Endodermal cell (in vitro differentiated cells): ENCODE measurements at regions not wholly inside any gene's neighbourhood (a gene's known extent, or its start where the extent isn't known, plus 50 kb on each side); places are given as distances from the start of the nearest gene placed in this dataset.
A peak's percentile ranks its signal among the peaks of the same experiment; 100 is the strongest.

Experiments used
- DNase-seq: peaks from one replicate; pipeline ENCODE4 v3.0.0-alpha.2; 2017
- H3K27ac ChIP-seq: 2 replicates; pipeline ENCODE4 v1.5.1; 2013; ENCODE audit warnings: mild to moderate bottlenecking, low read depth, low read length, moderate library complexity
- H3K27me3 ChIP-seq: 2 replicates; pipeline ENCODE4 v1.6.1; 2013; ENCODE audit warnings: mild to moderate bottlenecking, low read length, moderate library complexity; ENCODE audit not compliant: insufficient read depth, control insufficient read depth, poor library complexity, severe bottlenecking
- H3K36me3 ChIP-seq: 2 replicates; pipeline ENCODE4 v1.7.0; 2013; ENCODE audit warnings: mild to moderate bottlenecking, low read length, moderate library complexity; ENCODE audit not compliant: control insufficient read depth, insufficient read depth
- H3K4me1 ChIP-seq: one replicate; pipeline ENCODE4 v1.7.0; 2013; ENCODE audit warnings: low read length; ENCODE audit not compliant: control insufficient read depth, insufficient read depth
- H3K4me3 ChIP-seq: 2 replicates; pipeline ENCODE4 v1.5.1; 2013; ENCODE audit warnings: mild to moderate bottlenecking, low read length, moderate library complexity
- H3K9ac ChIP-seq: 2 replicates; pipeline ENCODE4 v1.6.1; 2013; ENCODE audit warnings: mild to moderate bottlenecking, low read length, moderate library complexity; ENCODE audit not compliant: poor library complexity, severe bottlenecking; ENCODE audit errors: extremely low read depth
- H3K9me3 ChIP-seq: 2 replicates; pipeline ENCODE4 v1.6.1; 2013; ENCODE audit warnings: mild to moderate bottlenecking, low read length, moderate library complexity; ENCODE audit not compliant: control insufficient read depth
- H3K27ac Mint-ChIP-seq: 2 replicates; pipeline ENCODE4 v1.8.0; 2020; ENCODE audit warnings: mixed read lengths
- H3K27me3 Mint-ChIP-seq: 2 replicates; pipeline ENCODE4 v1.8.0; 2021; ENCODE audit warnings: mild to moderate bottlenecking, mixed read lengths; ENCODE audit not compliant: insufficient read depth
- H3K36me3 Mint-ChIP-seq: 2 replicates; pipeline ENCODE4 v1.8.0; 2020; ENCODE audit warnings: low read depth, mixed read lengths
- H3K4me1 Mint-ChIP-seq: 2 replicates; pipeline ENCODE4 v1.8.0; 2020; ENCODE audit warnings: mixed read lengths
- H3K4me3 Mint-ChIP-seq: 2 replicates; pipeline ENCODE4 v1.8.0; 2020; ENCODE audit warnings: mild to moderate bottlenecking, moderate library complexity, mixed read lengths
- H3K9me3 Mint-ChIP-seq: 2 replicates; pipeline ENCODE4 v1.8.0; 2020; ENCODE audit warnings: mild to moderate bottlenecking, mixed read lengths
- CTCF ChIP-seq: fragments of 200-600 bp; sonication (generic); conservative IDR thresholded peaks from 2 replicates; pipeline ENCODE4 v1.5.0; 2021; ENCODE audit warnings: antibody characterized with exemption, mild to moderate bottlenecking
- whole genome bisulfite sequencing, 2 experiments: methylation state at CpG; one replicate each; pipeline versions ENCODE4 v1.1.5 to v1.1.7; 2013; ENCODE audit warnings: missing lambda C conversion rate in 2 of 2, mixed read lengths in 1 of 2; ENCODE audit not compliant: insufficient coverage in 1 of 2, insufficient read length in 1 of 2; 5-methylcytosine and 5-hydroxymethylcytosine counted together

DNA sequence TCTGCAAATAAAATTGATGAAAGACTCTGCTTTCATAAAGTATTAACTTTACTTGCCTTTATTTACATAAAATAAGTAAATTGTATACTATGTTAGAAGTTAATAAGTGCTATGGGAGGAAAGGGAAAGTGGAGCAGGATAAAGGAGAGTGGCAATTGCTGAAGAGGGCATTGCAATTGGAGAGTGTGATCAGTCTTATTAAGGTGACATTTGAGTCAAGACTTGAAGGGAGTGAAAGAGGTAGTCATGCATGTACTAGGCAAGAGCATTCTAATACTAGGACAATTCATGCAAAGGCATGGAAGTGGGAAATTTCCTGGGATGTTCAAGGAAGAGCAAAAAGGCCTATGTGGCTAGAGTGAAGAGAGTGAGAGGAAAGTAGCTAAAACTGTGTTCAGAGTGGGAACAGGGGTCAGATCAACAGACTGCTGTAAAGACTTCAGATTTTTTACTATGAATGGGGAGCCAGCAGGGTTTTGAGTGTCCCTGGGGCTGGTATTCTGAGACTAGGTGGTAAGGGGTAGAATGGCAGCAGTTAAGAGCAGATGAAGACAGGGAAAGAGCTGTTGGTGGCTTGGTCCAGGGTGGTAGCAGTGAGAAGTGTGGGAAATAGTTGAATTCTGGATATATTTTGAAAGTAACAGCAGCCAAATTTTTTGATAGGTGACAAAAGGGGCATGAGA is 182.3 kb upstream of the RIOK2 start:
- H3K4me1 Mint-ChIP-seq = peaks cover 4% of the 10 kb centered on the region
- H3K4me3 Mint-ChIP-seq = no peak overlapping the region
- no peak overlapping the region for H3K4me3 ChIP-seq
- peaks cover 9% of the 10 kb centered on the region for H3K9me3 ChIP-seq
- no peak for TF ChIP-seq CTCF
- H3K9ac ChIP-seq = no peak overlapping the region
- H3K9me3 Mint-ChIP-seq = peaks cover 14% of the 10 kb centered on the region
- H3K27ac Mint-ChIP-seq = no peak overlapping the region
- H3K4me1 ChIP-seq = no peaks in the 10 kb centered on the region
- H3K27me3 Mint-ChIP-seq = no peaks in the 10 kb centered on the region
- no peaks in the 10 kb centered on the region for H3K36me3 ChIP-seq
- no peaks in the 10 kb centered on the region for H3K27me3 ChIP-seq
- peak; percentile 49 for DNase-seq
- no peaks in the 10 kb centered on the region for H3K36me3 Mint-ChIP-seq
- no peak overlapping the region for H3K27ac ChIP-seq

DNA sequence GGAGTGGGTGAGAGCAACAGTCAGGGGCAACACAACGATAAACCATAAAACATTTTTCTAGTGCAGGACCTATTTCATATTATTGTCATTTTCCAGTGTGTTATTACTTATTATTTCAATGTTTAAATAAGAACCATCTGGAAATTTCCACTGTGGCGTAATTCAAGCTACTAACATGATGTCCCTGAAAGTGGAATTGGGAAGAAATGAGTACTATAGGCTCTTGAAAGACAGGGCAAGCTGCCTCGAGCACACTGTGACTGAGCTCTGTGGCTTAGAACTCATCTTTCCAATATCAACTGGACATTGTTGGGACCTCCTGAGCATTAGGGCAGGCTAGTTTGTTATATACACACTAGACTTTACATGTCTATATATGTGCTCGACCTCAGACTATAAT is 182.9 kb upstream of the RIOK2 start:
- Histone ChIP-seq H3K27me3 (no peaks in the 10 kb centered on the region), H3K36me3 (no peaks in the 10 kb centered on the region), H3K27ac (no peak overlapping the region), H3K9ac (no peak overlapping the region), H3K4me1 (no peaks in the 10 kb centered on the region), H3K9me3 (peaks cover 9% of the 10 kb centered on the region), H3K4me3 (no peak overlapping the region)
- H3K36me3 Mint-ChIP-seq = no peaks in the 10 kb centered on the region
- 83 to 94% methylated on average over 1 to 4 of the region's 4 CpGs for WGBS, 2 experiments
- peaks cover 4% of the 10 kb centered on the region for H3K4me1 Mint-ChIP-seq
- DNase-seq = no peak
- no peak overlapping the region for H3K4me3 Mint-ChIP-seq
- TF ChIP-seq CTCF = no peak
- peaks cover 10% of the 10 kb centered on the region for H3K9me3 Mint-ChIP-seq
- no peak overlapping the region for H3K27ac Mint-ChIP-seq
- no peaks in the 10 kb centered on the region for H3K27me3 Mint-ChIP-seq

DNA sequence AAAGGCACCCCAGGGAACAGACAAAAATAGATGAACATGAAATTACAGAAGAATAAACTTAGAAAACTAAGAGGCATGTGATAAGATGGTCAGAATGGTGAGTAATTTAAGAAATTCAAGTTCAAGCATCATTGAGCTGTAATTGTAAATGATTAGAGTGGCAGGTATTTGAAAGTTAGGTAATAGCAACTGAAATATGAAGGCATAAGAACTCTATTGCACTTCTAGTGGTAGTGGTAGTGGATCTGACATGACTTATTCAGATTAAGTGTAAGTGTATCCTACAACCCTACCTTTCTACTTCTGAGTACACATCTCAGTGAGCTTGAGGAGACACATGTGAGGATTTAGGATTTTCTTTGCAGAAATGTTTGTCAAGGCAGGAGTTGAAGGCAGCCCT is 192.9 kb upstream of the RIOK2 start:
- TF ChIP-seq CTCF = no peak
- peaks cover 6% of the 10 kb centered on the region for H3K4me1 Mint-ChIP-seq
- DNase-seq = no peak
- no peak overlapping the region for H3K4me3 Mint-ChIP-seq
- Histone ChIP-seq H3K27ac (no peak overlapping the region), H3K9ac (no peak overlapping the region), H3K9me3 (no peaks in the 10 kb centered on the region), H3K27me3 (no peaks in the 10 kb centered on the region), H3K4me3 (no peak overlapping the region), H3K36me3 (no peaks in the 10 kb centered on the region), H3K4me1 (no peaks in the 10 kb centered on the region)
- no peaks in the 10 kb centered on the region for H3K9me3 Mint-ChIP-seq
- no peaks in the 10 kb centered on the region for H3K36me3 Mint-ChIP-seq
- H3K27ac Mint-ChIP-seq = no peak overlapping the region
- no peaks in the 10 kb centered on the region for H3K27me3 Mint-ChIP-seq
